GM12892 (cell line): ENCODE measurements at regions not wholly inside any gene's neighbourhood (a gene's known extent, or its start where the extent isn't known, plus 50 kb on each side); places are given as distances from the start of the nearest gene placed in this dataset.

Experiments
- DNase-seq: peaks from one replicate; pipeline ENCODE4 v3.0.0; 2011; ENCODE audit not compliant: insufficient read length
- FAIRE-seq: peaks from 2 replicates; lab custom pipeline; 2011; peaks lifted over from hg19 to GRCh38; lab: Jason Lieb, UNC
- POLR2A ChIP-seq: IDR thresholded peaks from 2 replicates; pipeline ENCODE4 v1.6.1; 2011; ENCODE audit warnings: low read depth, low read length, control low read depth
- POLR2AphosphoS5 ChIP-seq: IDR thresholded peaks from 2 replicates; pipeline ENCODE4 v1.6.1; 2011; ENCODE audit warnings: low read depth, low read length, control low read depth
- TAF1 ChIP-seq: IDR thresholded peaks from 2 replicates; pipeline ENCODE4 v1.6.1; 2011; ENCODE audit warnings: low read depth, mild to moderate bottlenecking, control low read depth, low read length, borderline replicate concordance

GRCh38 chr2:83176539-83176938, 1282.5 kb downstream of the SUCLG1 start:
- TF ChIP-seq POLR2A (no peak), TAF1 (no peak), POLR2AphosphoS5 (no peak)
- DNase-seq (no peak), FAIRE-seq (no peak)

- FAIRE-seq (no peak), DNase-seq (no peak)
- no peak for TF ChIP-seq TAF1
- TF ChIP-seq POLR2AphosphoS5, result no peak
- TF ChIP-seq POLR2A, result no peak
Measured at GRCh38 chr2:83172841-83173240, 1286.2 kb downstream of the SUCLG1 start.

- TF ChIP-seq TAF1 (no peak), POLR2AphosphoS5 (no peak), POLR2A (no peak)
- DNase-seq (no peak), FAIRE-seq (no peak)
Measured at GRCh38 chr2:83168377-83168776, 1290.7 kb downstream of the SUCLG1 start.

GRCh38 chr2:83162421-83162820, 1296.7 kb downstream of the SUCLG1 start:
- no peak for FAIRE-seq
- TF ChIP-seq TAF1, result no peak
- TF ChIP-seq POLR2A, result no peak
- no peak for TF ChIP-seq POLR2AphosphoS5
- no peak for DNase-seq

GRCh38 chr2:83160571-83160970, 1298.5 kb downstream of the SUCLG1 start:
- no peak for TF ChIP-seq POLR2A
- no peak for TF ChIP-seq POLR2AphosphoS5
- TF ChIP-seq TAF1, result no peak
- DNase-seq, result no peak
- FAIRE-seq, result no peak

GRCh38 chr2:83155826-83156225, 1303.3 kb downstream of the SUCLG1 start:
- no peak for DNase-seq
- no peak for FAIRE-seq
- no peak for TF ChIP-seq POLR2A
- no peak for TF ChIP-seq TAF1
- no peak for TF ChIP-seq POLR2AphosphoS5

- TF ChIP-seq POLR2AphosphoS5, result no peak
- TF ChIP-seq TAF1, result no peak
- no peak for TF ChIP-seq POLR2A
- FAIRE-seq (no peak), DNase-seq (no peak)
Measured at GRCh38 chr2:83143946-83144345, 1315.1 kb downstream of the SUCLG1 start.

GRCh38 chr2:83142934-83143333, 1316.1 kb downstream of the SUCLG1 start:
- DNase-seq, result no peak
- no peak for TF ChIP-seq POLR2AphosphoS5
- no peak for TF ChIP-seq TAF1
- no peak for TF ChIP-seq POLR2A
- no peak for FAIRE-seq

GRCh38 chr2:83115606-83116005, 1343.5 kb downstream of the SUCLG1 start:
- FAIRE-seq, result no peak
- TF ChIP-seq TAF1 (no peak), POLR2AphosphoS5 (no peak), POLR2A (no peak)
- no peak for DNase-seq

- TF ChIP-seq TAF1 (no peak), POLR2A (no peak), POLR2AphosphoS5 (no peak)
- FAIRE-seq, result no peak
- no peak for DNase-seq
Measured at GRCh38 chr2:83115155-83115554, 1343.9 kb downstream of the SUCLG1 start.

GRCh38 chr2:83113953-83114352, 1345.1 kb downstream of the SUCLG1 start:
- DNase-seq, result no peak
- no peak for TF ChIP-seq TAF1
- TF ChIP-seq POLR2A, result no peak
- TF ChIP-seq POLR2AphosphoS5, result no peak
- no peak for FAIRE-seq

GRCh38 chr2:83112858-83113257, 1346.2 kb downstream of the SUCLG1 start:
- no peak for TF ChIP-seq TAF1
- TF ChIP-seq POLR2A, result no peak
- no peak for TF ChIP-seq POLR2AphosphoS5
- no peak for FAIRE-seq
- no peak for DNase-seq
